ENCODE measurements at regions not wholly inside any gene's neighbourhood (a gene's known extent, or its start where the extent isn't known, plus 50 kb on each side); places are given as distances from the start of the nearest gene placed in this dataset.
"Not testable (repeated sequence)": the region's sequence is repeated elsewhere in the genome, so short reads cannot be mapped to it uniquely, and the experiment has no call there.

DNA sequence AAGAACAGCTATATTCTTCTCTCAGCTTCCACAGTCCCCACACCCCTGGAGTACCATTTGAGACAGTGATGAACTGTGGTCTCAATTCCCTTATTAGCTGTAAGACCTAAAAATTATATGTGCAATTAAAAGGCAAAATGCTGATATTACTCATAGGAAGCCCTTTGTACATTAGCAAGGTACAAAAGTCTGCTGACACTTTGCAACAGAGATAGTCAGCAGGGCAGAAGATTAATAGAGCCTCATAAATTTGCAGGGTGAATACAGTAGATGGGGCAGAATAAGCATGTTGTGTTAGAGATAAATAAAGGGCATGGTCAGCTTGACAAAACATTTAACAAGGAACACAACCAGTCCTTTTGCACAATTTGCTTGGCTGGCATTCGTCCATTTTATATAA lies 210.0 kb upstream of the OBI1 start:
- DNase-seq (ENCODE audit: low read depth in 2 of 2), result no peak

DNA sequence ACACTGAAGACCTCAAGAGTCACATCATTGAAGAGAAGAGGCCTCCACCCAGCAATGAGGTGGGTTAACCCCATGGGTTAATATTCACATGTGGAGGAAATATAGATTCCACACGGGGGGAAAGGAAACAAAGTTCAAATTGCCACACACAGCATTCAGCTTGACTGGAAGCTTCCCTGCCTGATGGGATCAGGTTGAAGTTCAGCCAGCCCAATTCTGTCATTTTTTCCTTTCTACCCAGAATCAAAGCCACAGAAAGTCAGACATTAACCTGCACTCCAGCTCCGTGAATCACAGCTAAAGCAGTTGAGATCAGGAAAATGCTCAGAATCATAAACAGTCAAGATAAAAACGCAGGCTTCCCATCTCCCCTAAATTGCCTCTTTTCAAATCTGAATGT lies 208.7 kb upstream of the OBI1 start:
- DNase-seq (ENCODE audit: low read depth in 2 of 2), result no peak

DNA sequence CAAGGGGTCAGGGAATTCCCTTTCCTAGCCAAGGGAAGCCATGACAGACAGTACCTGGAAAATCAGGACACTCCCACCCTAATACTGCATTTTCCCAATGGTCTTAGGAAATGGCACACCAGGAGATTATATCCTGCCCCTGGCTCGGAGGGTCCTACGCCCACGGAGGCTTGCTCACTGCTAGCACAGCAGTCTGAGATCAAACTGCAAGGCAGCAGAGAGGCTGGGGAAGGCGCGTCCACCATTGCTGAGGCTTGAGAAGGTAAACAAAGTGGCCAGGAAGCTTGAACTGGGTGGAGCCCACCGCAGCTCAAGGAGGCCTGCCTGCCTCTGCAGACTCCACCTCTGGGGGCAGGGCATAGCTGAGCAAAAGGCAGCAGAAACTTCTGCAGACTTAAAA lies 207.1 kb upstream of the OBI1 start:
- DNase-seq (ENCODE audit: low read depth in 2 of 2), result not testable (repeated sequence)

DNA sequence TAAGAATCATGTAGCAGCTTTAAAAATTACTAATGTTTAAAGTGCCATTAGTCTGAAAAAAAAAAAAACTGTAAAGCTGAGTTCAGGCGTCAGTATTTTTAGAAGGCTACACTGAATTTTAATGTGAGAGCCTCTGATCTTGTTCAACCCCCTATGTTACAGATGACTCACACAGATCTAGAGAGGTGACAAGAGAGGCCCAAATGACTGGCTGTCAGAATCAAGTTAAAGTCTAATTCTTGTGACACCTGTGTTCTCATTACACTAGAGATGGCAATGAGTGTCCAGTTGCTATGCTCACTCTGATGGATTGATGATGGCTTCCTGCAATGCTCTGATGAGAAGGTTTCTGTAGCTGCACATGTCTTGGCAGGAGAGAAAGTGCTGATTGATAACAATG lies 203.5 kb upstream of the OBI1 start:
- DNase-seq (ENCODE audit: low read depth in 2 of 2), result no peak

DNA sequence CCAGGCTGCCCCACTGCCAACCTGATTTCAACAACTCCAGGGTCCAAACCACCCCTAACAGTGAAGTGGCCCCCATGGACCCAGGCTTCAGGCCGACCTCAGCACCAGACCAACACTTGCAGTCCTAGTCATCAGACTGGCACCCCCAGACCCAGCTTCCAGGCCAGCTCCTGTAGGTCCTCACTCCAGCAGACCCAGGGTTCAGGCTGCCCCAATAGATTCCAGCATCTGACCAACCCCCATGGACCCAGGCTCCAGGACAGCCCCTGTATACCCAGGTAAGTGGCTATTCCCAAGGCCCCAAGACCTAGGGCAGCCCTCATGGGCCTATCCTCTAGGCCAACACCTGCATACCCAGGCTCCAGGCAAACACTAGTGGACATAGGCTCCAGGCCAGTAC lies 193.8 kb upstream of the OBI1 start:
- DNase-seq (ENCODE audit: low read depth in 2 of 2), result no peak

DNA sequence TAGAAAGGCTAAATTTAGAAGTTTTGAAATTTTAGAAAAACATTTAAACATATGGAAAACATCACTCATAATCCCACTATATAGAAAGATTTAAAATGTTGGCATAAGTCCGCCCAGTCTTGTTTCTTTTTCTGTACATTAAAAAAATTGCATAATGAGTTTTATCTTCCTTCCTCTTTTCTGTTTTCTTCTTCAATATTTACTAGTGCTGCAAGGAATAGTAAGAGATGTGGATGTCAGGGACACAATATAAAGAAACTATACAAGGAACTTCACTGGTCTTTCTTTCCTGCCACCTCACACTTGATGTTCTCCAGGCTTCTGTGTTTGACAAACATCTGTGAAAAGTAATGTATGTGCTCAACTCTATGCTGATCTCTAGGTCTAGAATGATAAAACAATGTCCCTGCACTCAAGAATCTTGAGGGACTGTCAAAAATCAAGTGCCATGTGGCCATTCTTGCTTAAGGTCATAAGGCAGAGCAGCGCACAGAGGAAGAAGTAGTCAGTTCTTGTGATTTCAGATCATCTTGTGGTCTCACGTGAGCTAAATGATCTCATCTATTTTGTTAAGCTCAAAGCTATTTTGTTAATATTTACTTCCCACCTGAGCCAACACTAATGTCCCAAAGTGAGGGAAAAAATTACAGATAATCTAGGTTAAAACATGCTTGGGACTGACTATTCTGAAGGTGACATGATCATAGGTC lies 186.9 kb upstream of the OBI1 start:
- no peak for DNase-seq (ENCODE audit: low read depth in 2 of 2)

DNA sequence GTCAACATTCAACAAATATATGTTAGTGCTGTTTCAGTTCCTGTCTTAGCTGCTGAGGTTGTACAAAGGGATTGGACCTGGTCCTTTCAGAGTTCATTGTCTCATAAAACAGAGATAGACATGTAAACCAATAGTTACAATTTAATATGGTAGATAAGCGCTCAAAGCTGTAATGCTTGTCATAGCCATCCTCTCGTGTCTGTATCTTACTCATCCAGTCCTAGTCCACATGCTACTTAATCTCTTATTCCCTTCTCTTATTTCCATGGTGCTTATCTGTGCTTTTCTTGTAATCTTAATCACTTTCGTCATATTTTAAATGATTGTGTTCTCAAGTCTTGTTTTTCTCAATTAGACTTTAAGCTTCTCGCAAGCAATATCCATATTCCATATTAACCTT lies 185.2 kb upstream of the OBI1 start:
- no peak for DNase-seq (ENCODE audit: low read depth in 2 of 2)

DNA sequence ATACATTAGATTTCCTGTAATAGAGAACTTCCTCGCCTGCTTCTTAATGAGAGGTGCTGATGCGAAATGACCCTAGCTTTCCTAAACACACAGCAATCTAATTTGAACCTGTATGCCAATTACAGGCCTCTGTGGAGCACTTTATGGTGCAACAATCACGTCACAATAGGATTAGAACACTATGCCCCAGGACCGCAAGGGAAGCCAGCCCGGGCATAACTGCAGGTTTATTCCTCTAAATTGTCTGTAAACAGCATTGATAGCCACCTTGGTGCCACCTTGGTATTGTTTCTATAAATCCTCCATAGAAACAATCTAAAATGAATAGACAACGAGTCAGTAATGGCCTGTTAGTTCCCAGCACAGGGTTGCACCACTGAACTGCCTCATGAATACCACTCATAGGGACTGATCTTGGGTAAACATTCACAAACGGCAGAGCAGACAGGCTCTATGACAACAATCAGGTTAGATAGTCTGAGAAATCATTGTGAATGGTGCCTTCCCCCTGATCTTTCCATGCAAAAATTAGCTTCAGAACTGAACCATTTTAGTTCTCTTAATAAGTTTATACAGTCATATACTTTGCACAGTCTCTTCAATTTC lies 182.5 kb upstream of the OBI1 start:
- DNase-seq (ENCODE audit: low read depth in 2 of 2), result no peak

DNA sequence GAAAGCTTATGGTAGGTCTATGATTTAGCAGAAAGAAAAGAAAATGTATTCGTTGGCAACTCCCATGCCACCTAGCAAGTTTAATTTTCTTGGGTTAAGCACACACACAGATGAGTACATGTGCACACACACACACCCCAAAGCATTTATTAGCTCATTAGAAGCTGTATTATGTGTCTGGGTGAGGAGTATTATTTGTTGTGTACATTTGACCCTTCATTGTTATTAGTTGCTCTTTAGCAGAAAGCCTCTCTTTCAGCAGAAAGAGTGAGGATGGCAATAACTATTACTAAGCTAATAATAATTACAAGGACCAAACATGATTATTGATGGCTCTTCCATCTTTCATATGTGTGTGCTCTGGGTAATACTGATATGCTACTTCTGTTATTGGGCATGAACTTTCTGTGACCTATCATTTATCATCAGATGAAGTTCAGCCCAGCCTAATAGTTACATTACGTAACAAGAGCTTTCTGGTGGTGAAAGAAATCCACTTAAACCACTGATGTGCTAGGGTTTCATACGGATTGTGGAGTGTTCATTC lies 177.4 kb upstream of the OBI1 start:
- DNase-seq (ENCODE audit: low read depth in 2 of 2), result no peak

DNA sequence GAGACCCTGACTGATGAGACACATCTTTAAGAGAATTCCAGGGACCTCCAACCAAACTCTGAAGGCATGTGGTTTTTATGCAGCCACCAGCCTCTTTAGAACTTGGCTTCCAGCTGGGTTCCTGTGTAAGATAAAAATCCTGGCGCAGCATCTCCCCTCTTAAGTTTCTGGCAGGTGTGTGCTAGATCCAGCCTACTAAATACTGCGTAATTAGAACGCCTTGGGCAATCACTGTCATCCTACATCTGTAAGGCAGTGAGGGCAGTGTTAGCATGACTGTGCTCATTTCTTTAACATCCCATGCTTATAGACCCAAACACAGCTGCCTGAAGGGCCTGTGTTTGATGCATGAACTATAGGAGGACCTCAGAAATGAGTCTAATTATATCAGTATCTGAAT lies 173.5 kb upstream of the OBI1 start:
- DNase-seq (ENCODE audit: low read depth in 2 of 2), result no peak

DNA sequence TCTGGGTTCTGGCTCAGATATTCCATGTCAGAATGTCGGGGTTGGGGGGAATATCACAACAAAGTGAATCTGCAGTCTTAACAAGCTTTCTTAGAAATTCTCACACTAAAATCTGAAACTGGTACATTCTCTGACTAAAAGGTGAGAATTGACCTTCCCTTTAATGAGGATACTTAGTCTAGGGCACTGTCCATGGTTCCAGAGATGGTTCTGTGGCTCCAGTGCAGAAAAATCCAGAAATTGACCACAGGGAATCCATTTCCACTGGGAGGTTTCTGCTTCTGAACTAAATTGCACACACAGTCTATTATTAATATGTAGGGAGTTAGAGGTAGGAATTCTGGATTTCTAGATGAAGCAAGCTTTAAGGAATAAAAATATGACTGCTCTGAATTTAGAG lies 171.6 kb upstream of the OBI1 start:
- DNase-seq (ENCODE audit: low read depth in 2 of 2), result no peak

DNA sequence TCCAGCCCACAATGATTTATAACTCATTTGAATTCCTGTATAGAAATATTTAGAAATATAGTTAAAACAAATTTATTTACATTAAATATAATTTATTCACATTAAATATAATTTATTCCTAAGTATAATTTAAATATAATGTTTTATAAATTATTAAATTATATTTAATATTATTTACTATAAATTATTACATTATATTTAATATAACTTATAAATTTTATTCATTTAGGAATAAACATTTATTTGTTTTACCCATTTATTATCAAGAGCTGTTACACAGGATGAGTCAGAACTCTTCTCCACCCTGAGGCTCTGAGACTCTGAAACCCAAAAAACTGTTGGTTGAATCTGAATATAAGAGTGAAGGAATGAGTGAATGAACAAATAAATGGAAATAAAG lies 170.9 kb upstream of the OBI1 start:
- no peak for DNase-seq (ENCODE audit: low read depth in 2 of 2)

DNA sequence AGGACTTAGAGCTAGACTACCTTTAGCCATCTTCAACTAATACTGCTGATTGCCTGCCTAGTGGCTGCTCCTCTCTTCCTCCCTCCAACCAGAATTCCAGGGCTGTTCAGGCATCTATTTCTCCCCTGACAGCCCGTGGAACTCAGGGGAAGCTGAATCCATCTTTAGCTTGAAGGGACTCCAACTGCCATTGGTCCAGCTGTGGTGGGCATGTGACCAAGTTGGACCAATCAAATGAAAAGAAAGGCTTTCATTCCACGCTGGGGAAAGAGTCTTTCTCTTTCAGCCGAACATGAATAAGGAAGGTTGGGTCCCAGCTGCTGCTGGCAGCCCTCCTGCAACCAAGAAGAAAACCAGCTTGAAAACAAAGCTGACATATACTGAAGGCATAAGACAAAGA lies 168.5 kb upstream of the OBI1 start:
- DNase-seq (ENCODE audit: low read depth in 2 of 2), result no peak

DNA sequence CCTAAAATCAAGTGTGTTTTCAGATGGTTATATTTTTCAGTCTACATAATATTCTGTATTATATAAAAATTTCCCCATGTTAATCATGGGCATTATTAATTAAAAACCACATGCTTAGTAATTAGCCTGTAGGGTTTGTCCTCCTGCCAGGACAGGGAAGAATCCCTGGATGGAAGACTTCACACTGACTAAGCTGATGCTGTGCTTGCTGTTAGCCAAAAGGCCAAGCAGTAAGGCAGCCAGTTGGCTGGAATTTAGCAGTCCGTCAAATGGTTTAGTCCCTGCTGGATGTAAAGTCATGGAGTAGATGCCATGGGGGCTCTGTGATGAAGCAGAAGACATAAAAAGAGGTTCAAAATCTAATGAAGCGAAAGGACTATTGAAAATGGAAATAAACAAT lies 168.0 kb upstream of the OBI1 start:
- no peak for DNase-seq (ENCODE audit: low read depth in 2 of 2)

DNA sequence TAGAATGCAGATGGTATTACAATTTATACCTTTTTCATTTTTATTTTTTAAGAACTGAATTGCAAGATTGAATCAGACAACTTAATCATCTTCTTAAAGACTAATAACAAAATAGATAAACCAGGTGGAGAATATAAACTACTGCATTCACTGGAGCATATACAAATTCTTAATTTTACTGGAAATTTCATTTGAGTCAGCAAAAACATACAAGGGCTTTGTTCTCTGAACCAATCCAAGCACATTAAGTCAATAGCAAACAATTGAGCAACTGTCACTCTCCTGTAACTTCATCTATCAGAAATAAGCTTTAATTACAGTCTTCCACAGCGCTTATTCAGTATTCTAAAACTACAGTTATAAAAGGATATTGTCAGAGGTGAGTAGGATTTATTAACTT lies 167.4 kb upstream of the OBI1 start:
- no peak for DNase-seq (ENCODE audit: low read depth in 2 of 2)

DNA sequence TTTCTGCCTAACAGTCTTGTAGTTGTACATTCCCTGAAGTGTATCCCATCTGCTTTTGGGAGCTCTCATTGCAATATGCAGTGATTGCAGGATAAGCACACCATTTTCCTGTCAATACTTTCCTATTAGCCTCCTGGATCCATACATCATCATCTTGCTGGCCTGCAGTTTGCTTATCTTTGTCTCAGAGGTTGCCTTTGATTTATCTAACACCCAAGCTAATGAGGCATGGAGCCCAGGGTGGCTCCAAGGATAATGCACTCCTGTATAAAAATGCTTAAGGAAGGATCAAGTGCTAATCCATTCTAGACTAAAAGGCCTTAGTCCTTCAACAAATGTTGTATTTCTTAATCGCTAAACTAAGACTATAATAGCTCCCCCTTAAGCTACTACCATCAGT lies 161.6 kb upstream of the OBI1 start:
- no peak for DNase-seq (ENCODE audit: low read depth in 2 of 2)

DNA sequence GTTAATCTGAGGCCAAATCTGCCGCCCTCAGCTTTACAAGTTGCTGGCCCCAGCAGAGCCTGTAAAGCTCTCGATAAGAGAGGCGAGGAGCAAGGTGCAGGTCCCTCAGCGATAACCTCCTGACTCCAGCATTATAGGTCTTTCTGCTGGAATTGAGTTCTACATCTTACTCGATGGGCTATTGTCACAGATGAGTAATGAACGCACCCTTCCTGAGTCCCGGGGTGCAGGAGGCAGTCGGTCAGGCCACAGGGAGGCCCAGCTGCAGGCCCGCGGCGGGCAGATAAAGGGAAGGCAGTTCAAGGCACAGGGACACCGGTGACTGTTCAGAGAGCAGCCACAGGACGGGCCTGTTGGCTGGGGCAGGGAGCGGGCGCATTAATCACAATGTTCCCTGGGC lies 157.6 kb upstream of the OBI1 start:
- DNase-seq (ENCODE audit: low read depth in 2 of 2), result no peak

DNA sequence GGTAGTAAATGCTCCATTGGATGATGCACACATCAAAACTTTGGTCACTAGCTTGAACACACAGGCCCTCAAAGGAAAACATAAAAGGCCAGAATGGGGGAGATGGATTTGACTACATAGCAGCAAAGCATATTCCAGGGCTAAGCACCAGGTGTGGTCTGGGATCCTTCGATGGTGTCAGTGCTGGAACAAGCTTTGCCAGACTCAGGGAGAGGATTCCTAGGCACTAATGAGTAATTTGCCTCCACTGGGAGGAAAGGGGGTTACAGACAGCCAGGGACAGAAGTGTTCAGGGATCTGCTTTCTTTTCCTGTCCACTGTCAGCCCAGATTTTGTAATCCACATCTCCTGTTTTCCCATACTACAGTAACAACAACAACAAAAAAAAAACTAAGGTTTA lies 157.2 kb upstream of the OBI1 start:
- no peak for DNase-seq (ENCODE audit: low read depth in 2 of 2)

DNA sequence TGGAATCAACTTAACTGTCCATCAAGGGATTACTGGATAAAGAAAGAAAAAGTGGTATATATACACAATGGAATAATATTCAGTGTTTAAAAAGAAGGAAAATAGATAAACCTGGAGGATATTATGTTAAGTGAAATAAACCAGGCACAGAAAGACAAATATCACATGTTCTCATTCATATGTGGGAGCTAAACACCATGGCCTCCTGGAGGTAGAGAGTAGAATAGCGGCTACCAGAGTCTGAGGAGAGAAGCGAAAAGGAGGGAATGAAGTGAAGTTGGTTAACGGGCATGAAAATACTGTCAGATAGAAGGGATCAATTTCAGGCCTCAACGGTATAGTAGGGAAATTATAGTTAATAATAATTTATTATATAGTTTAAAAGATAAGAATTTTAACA lies 147.5 kb upstream of the OBI1 start:
- no peak for DNase-seq (ENCODE audit: low read depth in 2 of 2)

DNA sequence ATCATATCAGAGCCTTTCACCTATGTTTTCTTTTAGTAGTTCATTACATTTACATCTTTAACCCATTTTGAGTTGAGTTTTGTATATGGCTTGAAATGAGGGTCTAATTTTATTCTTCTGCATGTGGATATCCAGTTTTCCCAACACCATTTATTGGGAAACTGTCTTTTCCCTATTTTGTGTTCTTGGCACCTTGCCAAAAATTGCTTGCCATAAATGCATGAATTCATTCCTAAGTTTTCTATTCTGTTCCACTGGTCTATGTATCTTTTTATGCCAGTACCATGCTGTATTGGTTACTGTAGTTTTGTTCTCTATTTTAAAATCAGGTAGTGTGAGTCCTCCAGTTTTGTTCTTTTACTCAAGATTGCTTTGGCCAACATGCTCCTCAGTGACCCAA lies 144.0 kb upstream of the OBI1 start:
- DNase-seq (ENCODE audit: low read depth in 2 of 2), result no peak

DNA sequence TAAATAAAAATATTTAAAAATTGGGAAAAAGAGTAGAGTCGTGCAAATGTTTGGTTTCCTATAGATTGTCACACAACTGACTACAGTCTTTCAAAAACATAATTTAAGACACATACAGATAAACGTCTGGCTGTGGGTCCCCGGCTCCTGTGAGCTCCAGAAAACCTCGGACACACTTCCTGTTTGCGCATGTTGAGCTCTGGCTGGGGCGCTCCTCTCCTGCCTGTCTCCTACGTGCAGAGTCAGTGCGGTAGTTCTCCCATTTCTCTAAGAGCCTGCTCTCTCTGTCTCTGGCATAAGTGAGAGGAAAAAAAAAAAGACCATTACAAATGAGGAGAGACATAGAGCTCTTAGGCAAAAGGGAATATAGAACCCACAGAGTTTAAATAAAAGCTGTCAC lies 128.2 kb upstream of the OBI1 start:
- DNase-seq (ENCODE audit: low read depth in 2 of 2), result no peak

DNA sequence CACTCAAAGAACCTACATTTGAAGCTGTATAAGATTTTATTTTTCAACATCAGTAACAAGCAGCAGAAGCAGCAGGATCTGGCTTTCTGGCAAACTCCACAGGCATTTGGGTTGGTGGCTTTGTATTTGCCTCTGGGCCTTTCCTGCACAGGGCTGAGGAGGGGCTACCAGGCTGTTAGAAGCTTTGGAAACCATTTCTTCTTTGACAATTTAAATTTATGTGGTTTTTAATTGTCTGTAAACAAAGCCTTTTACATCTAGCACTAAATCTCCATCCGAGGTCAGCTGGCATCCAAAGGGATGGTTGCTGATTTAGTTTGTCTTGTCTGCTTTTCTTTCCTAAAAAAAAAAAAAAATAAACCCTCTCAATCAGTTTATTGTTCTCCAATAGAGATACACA lies 127.5 kb upstream of the OBI1 start:
- DNase-seq (ENCODE audit: low read depth in 2 of 2), result no peak

DNA sequence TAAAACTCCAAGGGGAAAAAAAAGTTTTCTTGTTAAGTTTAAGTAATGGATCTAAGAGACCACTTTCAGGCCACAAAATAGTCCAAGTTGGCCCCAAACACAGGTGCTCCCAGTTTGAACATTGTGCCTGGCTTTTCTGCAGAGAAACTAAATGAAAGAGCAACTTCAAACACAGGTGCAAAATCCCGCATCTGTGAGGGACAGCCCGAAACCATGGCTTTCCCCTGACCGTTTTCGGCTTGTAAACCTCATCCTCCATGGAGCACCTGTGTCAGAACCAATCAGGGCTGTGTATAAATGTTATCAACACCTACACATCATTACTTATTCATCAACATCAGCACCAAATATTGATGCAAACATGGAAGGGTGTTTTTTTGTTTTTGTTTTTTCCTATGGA lies 126.8 kb upstream of the OBI1 start:
- DNase-seq (ENCODE audit: low read depth in 2 of 2), result no peak
